Hepatocyte (in vitro differentiated cells): ENCODE measurements at regions not wholly inside any gene's neighbourhood (a gene's known extent, or its start where the extent isn't known, plus 50 kb on each side); places are given as distances from the start of the nearest gene placed in this dataset.
A peak's percentile ranks its signal among the peaks of the same experiment; 100 is the strongest.

ENCODE experiments used
- DNase-seq: peaks from one replicate; pipeline ENCODE4 v3.0.0-alpha.2; 2016; ENCODE audit warnings: low spot score
- H2AFZ ChIP-seq: fragments of 200-600 bp; sonication (generic); 2 replicates; pipeline ENCODE4 v1.6.0; 2016; ENCODE audit warnings: antibody characterized with exemption, mild to moderate bottlenecking
- H3K27ac ChIP-seq: fragments of 200-600 bp; sonication (generic); 2 replicates; pipeline ENCODE4 v1.5.1; 2016; ENCODE audit warnings: mild to moderate bottlenecking
- H3K27me3 ChIP-seq: fragments of 200-600 bp; sonication (generic); 2 replicates; pipeline ENCODE4 v1.6.1; 2016
- H3K36me3 ChIP-seq: fragments of 200-600 bp; sonication (generic); replicated peaks from 2 replicates; pipeline ENCODE4 v1.5.1; 2016; ENCODE audit warnings: low read depth; ENCODE audit not compliant: insufficient read depth
- H3K4me1 ChIP-seq: fragments of 200-600 bp; sonication (generic); 2 replicates; pipeline ENCODE4 v1.5.1; 2016; ENCODE audit warnings: mild to moderate bottlenecking, moderate library complexity; ENCODE audit not compliant: insufficient read depth
- H3K4me2 ChIP-seq: fragments of 200-600 bp; sonication (generic); 2 replicates; pipeline ENCODE4 v1.6.0; 2016
- H3K4me3 ChIP-seq: fragments of 200-600 bp; sonication (generic); 2 replicates; pipeline ENCODE4 v1.5.1; 2016; ENCODE audit warnings: mild to moderate bottlenecking
- H3K79me2 ChIP-seq: fragments of 200-600 bp; sonication (generic); 2 replicates; pipeline ENCODE4 v1.6.0; 2017; ENCODE audit warnings: mild to moderate bottlenecking
- H3K9me2 ChIP-seq: fragments of 200-600 bp; sonication (generic); replicated peaks from 2 replicates; pipeline ENCODE4 v1.6.0; 2017; ENCODE audit warnings: mild to moderate bottlenecking; ENCODE audit not compliant: insufficient read depth
- H3K9me3 ChIP-seq: fragments of 200-600 bp; sonication (generic); 2 replicates; pipeline ENCODE4 v1.5.1; 2016; ENCODE audit warnings: low read depth, mild to moderate bottlenecking
- H4K20me1 ChIP-seq: fragments of 200-600 bp; sonication (generic); 2 replicates; pipeline ENCODE4 v1.6.0; 2016; ENCODE audit warnings: mild to moderate bottlenecking; ENCODE audit not compliant: insufficient read depth, poor library complexity, severe bottlenecking
- EZH2 ChIP-seq: fragments of 200-600 bp; sonication (generic); IDR thresholded peaks from 2 replicates; pipeline ENCODE4 v1.6.1; 2016; ENCODE audit warnings: antibody characterized with exemption, mild to moderate bottlenecking, borderline replicate concordance
- EZH2phosphoT487 ChIP-seq: fragments of 200-600 bp; sonication (generic); IDR thresholded peaks from one replicate; pipeline ENCODE4 v1.6.1; 2018; ENCODE audit warnings: antibody characterized with exemption, mild to moderate bottlenecking, low read depth, moderate library complexity; ENCODE audit not compliant: unreplicated experiment, severe bottlenecking
- WGBS: methylation state at CpG from one replicate; pipeline ENCODE4 v1.1.6; 2016; ENCODE audit warnings: low lambda C conversion rate; ENCODE audit errors: missing lambda C conversion rate; 5-methylcytosine and 5-hydroxymethylcytosine counted together
- TF ChIP-seq, protein P1 (sequence below): fragments of 200-600 bp; sonication (generic); IDR thresholded peaks from 2 replicates; pipeline ENCODE4 v1.5.1; 2016; ENCODE audit warnings: antibody characterized with exemption, mild to moderate bottlenecking; ENCODE audit not compliant: poor library complexity

DNA sequence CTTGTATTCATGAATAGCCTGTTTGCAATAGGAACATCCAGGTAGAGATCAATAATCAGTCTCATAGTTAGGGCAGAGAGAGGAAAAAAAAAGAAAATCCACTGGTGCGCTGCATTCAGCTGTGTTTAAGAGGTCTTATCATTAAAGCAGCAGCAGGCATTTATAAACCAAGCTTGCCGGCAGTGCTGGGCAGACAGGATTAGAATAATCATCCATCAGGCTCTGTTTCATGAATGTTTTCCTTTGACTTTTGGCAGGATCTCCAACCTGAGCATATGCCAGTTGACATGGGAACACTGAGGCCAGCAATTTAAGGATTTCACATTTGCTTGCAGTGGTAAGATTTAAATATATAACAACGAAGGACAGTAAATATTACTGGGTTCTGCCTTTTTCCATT lies 305.2 kb upstream of the SEMA6D start:
- Histone ChIP-seq H3K36me3 (no peaks in the 10 kb centered on the region), H2AFZ (no peak overlapping the region), H3K4me2 (peak overlapping the region; percentile 23), H3K27me3 (no peaks in the 10 kb centered on the region), H4K20me1 (no peaks in the 10 kb centered on the region), H3K4me3 (no peak overlapping the region), H3K4me1 (peaks cover 28% of the 10 kb centered on the region), H3K9me3 (no peaks in the 10 kb centered on the region), H3K79me2 (no peaks in the 10 kb centered on the region), H3K9me2 (no peaks in the 10 kb centered on the region), H3K27ac (peak overlapping the region; percentile 32)
- TF ChIP-seq EZH2 (no peak), EZH2phosphoT487 (no peak)
- TF ChIP-seq, protein P1, sequence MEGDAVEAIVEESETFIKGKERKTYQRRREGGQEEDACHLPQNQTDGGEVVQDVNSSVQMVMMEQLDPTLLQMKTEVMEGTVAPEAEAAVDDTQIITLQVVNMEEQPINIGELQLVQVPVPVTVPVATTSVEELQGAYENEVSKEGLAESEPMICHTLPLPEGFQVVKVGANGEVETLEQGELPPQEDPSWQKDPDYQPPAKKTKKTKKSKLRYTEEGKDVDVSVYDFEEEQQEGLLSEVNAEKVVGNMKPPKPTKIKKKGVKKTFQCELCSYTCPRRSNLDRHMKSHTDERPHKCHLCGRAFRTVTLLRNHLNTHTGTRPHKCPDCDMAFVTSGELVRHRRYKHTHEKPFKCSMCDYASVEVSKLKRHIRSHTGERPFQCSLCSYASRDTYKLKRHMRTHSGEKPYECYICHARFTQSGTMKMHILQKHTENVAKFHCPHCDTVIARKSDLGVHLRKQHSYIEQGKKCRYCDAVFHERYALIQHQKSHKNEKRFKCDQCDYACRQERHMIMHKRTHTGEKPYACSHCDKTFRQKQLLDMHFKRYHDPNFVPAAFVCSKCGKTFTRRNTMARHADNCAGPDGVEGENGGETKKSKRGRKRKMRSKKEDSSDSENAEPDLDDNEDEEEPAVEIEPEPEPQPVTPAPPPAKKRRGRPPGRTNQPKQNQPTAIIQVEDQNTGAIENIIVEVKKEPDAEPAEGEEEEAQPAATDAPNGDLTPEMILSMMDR, result no peak
- DNase-seq, result no peak
- 29% methylated on average over 3 of the region's 3 CpGs for WGBS

DNA sequence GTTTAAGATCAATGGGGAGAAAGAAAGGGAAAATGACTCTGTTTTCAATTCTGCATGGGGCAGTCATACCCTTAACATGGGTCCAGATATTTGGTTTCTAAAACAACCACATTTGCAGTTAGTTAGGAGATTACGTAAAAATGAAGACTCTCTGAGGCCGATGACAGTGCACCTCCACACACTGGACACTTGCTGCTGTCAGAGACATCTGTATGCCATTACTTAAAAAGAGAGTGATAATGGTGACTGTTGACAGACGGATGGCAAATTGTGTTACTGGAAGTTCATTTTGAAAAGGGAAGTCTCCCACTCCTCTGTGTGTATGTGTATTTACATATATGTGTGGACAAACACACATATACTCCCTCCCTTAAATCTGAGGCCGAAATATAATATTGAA lies 304.5 kb upstream of the SEMA6D start:
- Histone ChIP-seq H2AFZ (no peak overlapping the region), H3K4me1 (peaks cover 28% of the 10 kb centered on the region), H3K9me2 (no peaks in the 10 kb centered on the region), H3K4me3 (no peak overlapping the region), H3K27ac (no peak overlapping the region), H3K4me2 (no peak overlapping the region), H3K27me3 (no peaks in the 10 kb centered on the region), H4K20me1 (no peaks in the 10 kb centered on the region), H3K36me3 (no peaks in the 10 kb centered on the region), H3K9me3 (no peaks in the 10 kb centered on the region), H3K79me2 (no peaks in the 10 kb centered on the region)
- WGBS, result 86% methylated on average over 4 of the region's 4 CpGs
- no peak for DNase-seq
- TF ChIP-seq EZH2 (no peak), EZH2phosphoT487 (no peak)
- TF ChIP-seq, protein P1, result no peak

DNA sequence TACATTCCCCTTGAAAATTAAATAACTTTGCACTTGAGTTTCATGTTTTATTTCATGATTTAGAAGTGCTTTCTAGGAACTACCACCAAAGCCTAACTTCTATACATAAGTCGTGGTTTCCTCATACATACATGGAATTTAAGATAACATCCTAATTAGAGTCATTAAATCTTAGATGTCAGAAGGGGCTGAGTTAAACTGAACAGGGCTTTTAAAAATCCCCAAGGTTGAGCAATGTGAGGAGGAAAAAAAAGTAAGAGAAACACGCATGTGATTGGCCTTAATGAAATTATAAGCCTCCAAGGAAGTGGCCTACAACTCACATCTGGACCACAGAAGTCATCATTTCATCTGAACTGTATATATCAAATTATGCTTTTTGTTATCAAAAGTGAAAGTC lies 303.1 kb upstream of the SEMA6D start:
- 59% methylated on average over 2 of the region's 2 CpGs for WGBS
- TF ChIP-seq, protein P1, result no peak
- TF ChIP-seq EZH2phosphoT487, result no peak
- TF ChIP-seq EZH2, result no peak
- no peak overlapping the region for H2AFZ ChIP-seq
- H3K9me3 ChIP-seq, result no peaks in the 10 kb centered on the region
- no peak overlapping the region for H3K4me2 ChIP-seq
- no peaks in the 10 kb centered on the region for H4K20me1 ChIP-seq
- no peaks in the 10 kb centered on the region for H3K79me2 ChIP-seq
- H3K36me3 ChIP-seq, result no peaks in the 10 kb centered on the region
- H3K4me3 ChIP-seq, result no peak overlapping the region
- DNase-seq, result no peak
- H3K9me2 ChIP-seq, result no peaks in the 10 kb centered on the region
- H3K27me3 ChIP-seq, result no peaks in the 10 kb centered on the region
- H3K27ac ChIP-seq, result no peak overlapping the region
- H3K4me1 ChIP-seq, result peaks cover 22% of the 10 kb centered on the region

DNA sequence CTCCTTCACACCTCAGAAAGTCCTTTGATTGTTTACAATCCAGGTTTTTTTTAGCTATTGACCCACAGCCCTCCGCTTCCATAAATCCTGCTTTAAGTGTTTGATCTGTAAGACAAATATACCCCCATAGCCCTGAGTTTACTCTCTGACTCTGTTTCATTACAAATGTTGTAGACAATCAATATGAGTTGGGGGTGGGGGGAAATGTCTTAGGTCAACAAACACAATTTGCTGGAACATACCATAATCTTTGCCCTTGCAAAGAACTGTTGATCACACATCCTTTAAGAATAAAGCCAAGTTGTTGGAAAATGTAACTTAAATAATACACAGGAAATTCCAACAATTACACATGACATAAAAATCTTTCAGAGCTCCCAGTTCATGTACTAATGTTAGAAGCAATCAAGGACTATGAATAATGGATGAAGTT lies 301.8 kb upstream of the SEMA6D start:
- DNase-seq, result no peak
- H3K4me2 ChIP-seq, result peak overlapping the region; percentile 3
- peaks cover 20% of the 10 kb centered on the region for H3K4me1 ChIP-seq
- no peaks in the 10 kb centered on the region for H3K9me2 ChIP-seq
- H3K36me3 ChIP-seq, result no peaks in the 10 kb centered on the region
- no peaks in the 10 kb centered on the region for H3K79me2 ChIP-seq
- TF ChIP-seq EZH2 (no peak), EZH2phosphoT487 (no peak)
- TF ChIP-seq, protein P1, result no peak
- no peaks in the 10 kb centered on the region for H3K27me3 ChIP-seq
- H4K20me1 ChIP-seq, result no peaks in the 10 kb centered on the region
- no peaks in the 10 kb centered on the region for H3K9me3 ChIP-seq
- H3K4me3 ChIP-seq, result no peak overlapping the region
- 17% methylated on average over 1 of the region's 1 CpG for WGBS
- no peak overlapping the region for H2AFZ ChIP-seq
- peak overlapping the region; percentile 25 for H3K27ac ChIP-seq
